OCI-LY7 (cell line): ENCODE measurements at regions not wholly inside any gene's neighbourhood (a gene's known extent, or its start where the extent isn't known, plus 50 kb on each side); places are given as distances from the start of the nearest gene placed in this dataset.

ENCODE experiments used
- BruUV-seq: library from RNA; stranded (reverse); fragments of 400-500 nt; replicated peaks from 2 replicates; lab custom pipeline; 2021; lab: Mats Ljungman, UMichigan
- CTCF ChIA-PET: fragments of 300-600 bp; sonication (Branson Sonifier 250); formaldehyde crosslinking; loops from one replicate; lab custom pipeline; 2022; ENCODE audit warnings: antibody characterized with exemption; ENCODE audit not compliant: unreplicated experiment; lab: Charles Lee
- POLR2A ChIA-PET: fragments of 300-600 bp; sonication (Branson Sonifier 250); formaldehyde crosslinking; loops from one replicate; lab custom pipeline; 2022; ENCODE audit warnings: antibody characterized with exemption; lab: Charles Lee
- DNase-seq: peaks from one replicate; pipeline ENCODE4 v3.0.0-alpha.2; 2015; ENCODE audit warnings: low spot score
- H2AFZ ChIP-seq: fragments of 200-600 bp; sonication (generic), shearing (Covaris generic); 2 replicates; pipeline ENCODE4 v1.6.1; 2014; ENCODE audit warnings: mild to moderate bottlenecking, antibody characterized with exemption, low read length, moderate library complexity
- H3K27ac ChIP-seq: fragments of 200-600 bp; sonication (generic); 2 replicates; pipeline ENCODE4 v1.5.1; 2014; ENCODE audit warnings: mixed run types, low read depth, mild to moderate bottlenecking, moderate library complexity, low read length, inconsistent platforms; ENCODE audit not compliant: poor library complexity, severe bottlenecking
- H3K36me3 ChIP-seq: fragments of 200-600 bp; sonication (generic); 2 replicates; pipeline ENCODE4 v1.6.1; 2014; ENCODE audit warnings: mild to moderate bottlenecking, antibody characterized with exemption, low read length, moderate library complexity, mixed read lengths; ENCODE audit not compliant: insufficient read depth
- H3K4me1 ChIP-seq: fragments of 200-600 bp; sonication (generic); 2 replicates; pipeline ENCODE4 v1.5.1; 2014; ENCODE audit warnings: mild to moderate bottlenecking, low read length; ENCODE audit not compliant: insufficient read depth, poor library complexity, severe bottlenecking
- H3K4me2 ChIP-seq: fragments of 200-600 bp; sonication (generic); 2 replicates; pipeline ENCODE4 v1.6.1; 2014; ENCODE audit warnings: mild to moderate bottlenecking, low read length
- H3K4me3 ChIP-seq: fragments of 200-600 bp; sonication (generic); 2 replicates; pipeline ENCODE4 v1.5.1; 2014; ENCODE audit warnings: mild to moderate bottlenecking, low read depth, low read length; ENCODE audit not compliant: poor library complexity, severe bottlenecking
- H3K79me2 ChIP-seq: fragments of 200-600 bp; sonication (generic); 2 replicates; pipeline ENCODE4 v1.6.1; 2016; ENCODE audit warnings: low read depth, mild to moderate bottlenecking, low read length, moderate library complexity, mixed read lengths; ENCODE audit not compliant: insufficient read depth
- H3K9me2 ChIP-seq: fragments of 200-600 bp; sonication (generic); 2 replicates; pipeline ENCODE4 v1.6.1; 2016; ENCODE audit warnings: mild to moderate bottlenecking, low read length, mixed read lengths; ENCODE audit not compliant: insufficient read depth
- H3K9me3 ChIP-seq: fragments of 200-600 bp; sonication (generic); 2 replicates; pipeline ENCODE4 v1.6.1; 2014; ENCODE audit warnings: mild to moderate bottlenecking, mixed run types, low read length, mixed read lengths
- H4K20me1 ChIP-seq: fragments of 200-600 bp; sonication (generic); 2 replicates; pipeline ENCODE4 v1.6.1; 2014; ENCODE audit warnings: mild to moderate bottlenecking, antibody characterized with exemption, low read length, moderate library complexity, mixed read lengths; ENCODE audit not compliant: insufficient read depth
- EZH2phosphoT487 ChIP-seq: fragments of 200-600 bp; sonication (generic); IDR thresholded peaks from 2 replicates; pipeline ENCODE4 v1.6.1; 2018; ENCODE audit warnings: low read depth, borderline replicate concordance, mild to moderate bottlenecking, mixed run types, antibody characterized with exemption, low read length, moderate library complexity, mixed read lengths
- intact Hi-C: fragments of 100-400 bp; cut with micrococcal nuclease; formaldehyde crosslinking; loops from one replicate; pipeline ENCODE4 v1.10.0; 2022; ENCODE audit not compliant: unreplicated experiment
- TF ChIP-seq, protein P1 (sequence below): fragments of 200-600 bp; sonication (generic); conservative IDR thresholded peaks from 2 replicates; pipeline ENCODE4 v1.5.1; 2014; ENCODE audit warnings: mild to moderate bottlenecking, antibody characterized with exemption, low read length, moderate library complexity, mixed read lengths

DNA sequence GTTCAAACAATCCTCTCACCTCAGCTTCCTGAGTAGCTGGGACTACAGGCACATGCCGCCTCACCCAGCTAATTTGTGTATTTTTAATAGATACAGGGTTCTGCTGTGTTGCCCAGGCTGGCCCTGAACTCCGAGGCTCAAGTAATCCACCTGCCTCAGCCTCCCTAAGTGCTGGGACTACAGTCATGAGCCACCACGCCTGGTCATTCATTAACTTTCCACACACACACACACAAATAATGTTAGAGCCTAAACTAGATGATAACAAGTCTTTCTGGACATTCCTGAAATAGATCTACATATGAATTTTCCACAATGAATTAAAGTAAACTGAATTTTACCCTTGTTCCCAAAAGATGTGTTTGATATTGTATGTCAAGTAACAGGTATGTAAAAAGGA lies 776.0 kb downstream of the GALC start:
- Histone ChIP-seq H3K4me3 (no peak overlapping the region), H3K9me3 (peaks cover 27% of the 10 kb centered on the region; the same call in 1 of the 2 replicates), H3K27ac (no peak overlapping the region), H3K4me1 (no peaks in the 10 kb centered on the region), H3K9me2 (no peaks in the 10 kb centered on the region), H3K4me2 (no peak overlapping the region), H4K20me1 (no peaks in the 10 kb centered on the region), H3K79me2 (no peaks in the 10 kb centered on the region), H2AFZ (peak overlapping the region; percentile 71; the same call in 1 of the 2 replicates), H3K36me3 (no peaks in the 10 kb centered on the region; the same call in 1 of the 2 replicates)
- TF ChIP-seq, protein P1, sequence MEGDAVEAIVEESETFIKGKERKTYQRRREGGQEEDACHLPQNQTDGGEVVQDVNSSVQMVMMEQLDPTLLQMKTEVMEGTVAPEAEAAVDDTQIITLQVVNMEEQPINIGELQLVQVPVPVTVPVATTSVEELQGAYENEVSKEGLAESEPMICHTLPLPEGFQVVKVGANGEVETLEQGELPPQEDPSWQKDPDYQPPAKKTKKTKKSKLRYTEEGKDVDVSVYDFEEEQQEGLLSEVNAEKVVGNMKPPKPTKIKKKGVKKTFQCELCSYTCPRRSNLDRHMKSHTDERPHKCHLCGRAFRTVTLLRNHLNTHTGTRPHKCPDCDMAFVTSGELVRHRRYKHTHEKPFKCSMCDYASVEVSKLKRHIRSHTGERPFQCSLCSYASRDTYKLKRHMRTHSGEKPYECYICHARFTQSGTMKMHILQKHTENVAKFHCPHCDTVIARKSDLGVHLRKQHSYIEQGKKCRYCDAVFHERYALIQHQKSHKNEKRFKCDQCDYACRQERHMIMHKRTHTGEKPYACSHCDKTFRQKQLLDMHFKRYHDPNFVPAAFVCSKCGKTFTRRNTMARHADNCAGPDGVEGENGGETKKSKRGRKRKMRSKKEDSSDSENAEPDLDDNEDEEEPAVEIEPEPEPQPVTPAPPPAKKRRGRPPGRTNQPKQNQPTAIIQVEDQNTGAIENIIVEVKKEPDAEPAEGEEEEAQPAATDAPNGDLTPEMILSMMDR: no peak
- no peak for TF ChIP-seq EZH2phosphoT487
- POLR2A ChIA-PET: interaction anchor here (1.0 kb wide), 1 partner anchor 9 kb away, joined by 5 read pairs; no protein-coding TSS in a partner anchor
- intact Hi-C loops: no loop called here
- no peak for DNase-seq
- CTCF ChIA-PET: no interaction called here
- no TSS peak for BruUV-seq

DNA sequence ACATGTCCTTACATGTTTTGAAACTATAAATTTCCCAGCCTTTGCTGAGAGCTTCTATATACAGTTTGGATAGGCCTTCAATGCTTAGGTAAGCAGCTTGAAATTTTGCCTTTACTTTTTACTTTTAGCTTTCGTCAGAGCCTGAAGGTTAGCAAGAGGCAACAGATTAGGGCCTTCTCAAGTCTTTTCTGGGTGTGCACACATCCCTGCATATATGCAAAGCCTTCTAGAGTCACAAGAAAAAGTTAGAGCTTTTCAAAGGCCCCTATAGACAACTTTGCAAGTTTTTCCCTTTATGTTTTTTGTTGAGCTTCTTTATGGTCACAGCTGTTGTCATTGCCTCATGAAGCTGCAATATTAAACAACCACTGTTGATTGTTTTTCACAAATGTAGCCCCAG lies 778.4 kb downstream of the GALC start:
- intact Hi-C loops: no loop called here
- no peak overlapping the region for H3K27ac ChIP-seq
- H3K9me3 ChIP-seq: peaks cover 31% of the 10 kb centered on the region; the same call in 1 of the 2 replicates
- TF ChIP-seq, protein P1: no peak
- TF ChIP-seq EZH2phosphoT487: no peak
- H3K36me3 ChIP-seq: no peaks in the 10 kb centered on the region; the same call in 1 of the 2 replicates
- no peak overlapping the region for H3K4me3 ChIP-seq
- no peaks in the 10 kb centered on the region for H4K20me1 ChIP-seq
- ChIA-PET POLR2A (interaction anchor here (0.6 to 1.7 kb wide), 12 partner anchors 10 to 1762 kb away, joined by 3 to 6 read pairs (median 4); no protein-coding TSS in a partner anchor), CTCF (no interaction called here)
- H2AFZ ChIP-seq: 0 out of 2 replicates have a peak overlapping the region, but pooled peaks have one; percentile 11
- no peaks in the 10 kb centered on the region for H3K79me2 ChIP-seq
- no TSS peak for BruUV-seq
- H3K9me2 ChIP-seq: no peaks in the 10 kb centered on the region
- no peak for DNase-seq
- H3K4me2 ChIP-seq: no peak overlapping the region
- H3K4me1 ChIP-seq: no peaks in the 10 kb centered on the region

DNA sequence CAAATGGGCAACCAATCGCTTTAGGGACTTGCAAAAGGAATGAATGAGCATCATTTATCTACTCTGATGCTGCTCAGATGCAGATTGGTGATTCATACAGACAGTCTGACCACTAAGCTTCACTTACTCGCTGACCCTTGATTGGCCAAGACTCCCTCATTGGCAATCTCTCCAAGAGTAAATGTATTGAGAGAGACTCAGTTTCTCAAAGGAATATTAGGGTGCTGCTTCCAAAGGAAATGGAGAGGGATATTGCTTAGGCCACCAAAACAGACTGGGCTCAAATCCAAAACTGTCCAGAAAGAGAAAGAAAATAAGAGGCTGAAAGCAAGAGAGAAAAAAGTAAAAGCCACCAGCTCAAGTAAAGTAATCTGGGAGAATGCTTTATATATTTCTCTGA lies 785.2 kb downstream of the GALC start:
- intact Hi-C loops: no loop called here
- H4K20me1 ChIP-seq: no peaks in the 10 kb centered on the region
- H3K9me2 ChIP-seq: no peaks in the 10 kb centered on the region
- H3K4me3 ChIP-seq: no peak overlapping the region
- H3K79me2 ChIP-seq: no peaks in the 10 kb centered on the region
- no peak overlapping the region for H3K27ac ChIP-seq
- DNase-seq: no peak
- BruUV-seq: no TSS peak
- no peaks in the 10 kb centered on the region for H3K4me1 ChIP-seq
- H3K9me3 ChIP-seq: peaks cover 21% of the 10 kb centered on the region; the same call in 1 of the 2 replicates
- H2AFZ ChIP-seq: peak overlapping the region; percentile 52; the same call in 1 of the 2 replicates
- CTCF ChIA-PET: no interaction called here
- no peaks in the 10 kb centered on the region; the same call in 1 of the 2 replicates for H3K36me3 ChIP-seq
- POLR2A ChIA-PET: interaction anchor here (1.2 kb wide), 1 partner anchor 8 kb away, joined by 3 read pairs; no protein-coding TSS in a partner anchor
- H3K4me2 ChIP-seq: no peak overlapping the region
- TF ChIP-seq, protein P1: no peak
- no peak for TF ChIP-seq EZH2phosphoT487
